GM12891 (cell line): ENCODE measurements at regions not wholly inside any gene's neighbourhood (a gene's known extent, or its start where the extent isn't known, plus 50 kb on each side); places are given as distances from the start of the nearest gene placed in this dataset.

Experiments used
- DNase-seq: peaks from one replicate; pipeline ENCODE4 v3.0.0; 2011; ENCODE audit warnings: low spot score; ENCODE audit not compliant: insufficient read length
- FAIRE-seq: peaks from 2 replicates; lab custom pipeline; 2011; peaks lifted over from hg19 to GRCh38; lab: Jason Lieb, UNC
- PAX5 ChIP-seq: IDR thresholded peaks from 2 replicates; pipeline ENCODE4 v1.6.1; 2011; ENCODE audit warnings: low read length, moderate library complexity, mild to moderate bottlenecking; ENCODE audit not compliant: insufficient read depth, severe bottlenecking
- POLR2A ChIP-seq: IDR thresholded peaks from 2 replicates; pipeline ENCODE4 v1.6.1; 2011; ENCODE audit warnings: low read depth, low read length, control low read depth
- POLR2AphosphoS5 ChIP-seq: IDR thresholded peaks from 2 replicates; pipeline ENCODE4 v1.6.1; 2011; ENCODE audit warnings: low read depth, low read length, control low read depth
- POU2F2 ChIP-seq: IDR thresholded peaks from 2 replicates; pipeline ENCODE4 v1.6.1; 2011; ENCODE audit warnings: low read depth, mild to moderate bottlenecking, control low read depth, low read length, moderate library complexity
- SPI1 ChIP-seq: IDR thresholded peaks from 2 replicates; pipeline ENCODE4 v1.6.1; 2011; ENCODE audit warnings: low read depth, low read length, control low read depth
- TAF1 ChIP-seq: IDR thresholded peaks from 2 replicates; pipeline ENCODE4 v1.6.1; 2011; ENCODE audit warnings: low read depth, low read length, control low read depth

DNA sequence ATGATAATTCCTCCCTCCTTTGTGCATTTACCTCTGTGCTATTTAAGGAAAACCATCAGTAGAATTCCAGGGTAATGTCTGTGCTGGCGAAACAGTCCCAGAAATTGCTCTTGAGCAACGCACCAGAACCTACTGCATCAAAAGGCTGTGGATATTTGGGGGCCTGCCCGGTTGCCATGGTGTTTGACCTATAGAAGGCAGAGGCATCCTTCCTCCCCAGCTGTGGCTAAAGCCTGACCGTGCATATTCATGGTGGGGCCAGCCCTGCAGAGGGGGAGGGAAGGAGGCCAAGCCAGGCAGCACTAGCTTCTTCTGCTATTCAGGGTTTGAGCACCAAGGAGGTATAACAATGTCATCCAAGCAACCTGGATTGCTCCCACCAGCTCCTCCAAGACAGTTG lies 215.0 kb upstream of the E2F8 start:
- TF ChIP-seq TAF1 (no peak), POLR2AphosphoS5 (no peak), POLR2A (no peak), POU2F2 (no peak), PAX5 (no peak), SPI1 (no peak)
- FAIRE-seq (no peak), DNase-seq (no peak)

DNA sequence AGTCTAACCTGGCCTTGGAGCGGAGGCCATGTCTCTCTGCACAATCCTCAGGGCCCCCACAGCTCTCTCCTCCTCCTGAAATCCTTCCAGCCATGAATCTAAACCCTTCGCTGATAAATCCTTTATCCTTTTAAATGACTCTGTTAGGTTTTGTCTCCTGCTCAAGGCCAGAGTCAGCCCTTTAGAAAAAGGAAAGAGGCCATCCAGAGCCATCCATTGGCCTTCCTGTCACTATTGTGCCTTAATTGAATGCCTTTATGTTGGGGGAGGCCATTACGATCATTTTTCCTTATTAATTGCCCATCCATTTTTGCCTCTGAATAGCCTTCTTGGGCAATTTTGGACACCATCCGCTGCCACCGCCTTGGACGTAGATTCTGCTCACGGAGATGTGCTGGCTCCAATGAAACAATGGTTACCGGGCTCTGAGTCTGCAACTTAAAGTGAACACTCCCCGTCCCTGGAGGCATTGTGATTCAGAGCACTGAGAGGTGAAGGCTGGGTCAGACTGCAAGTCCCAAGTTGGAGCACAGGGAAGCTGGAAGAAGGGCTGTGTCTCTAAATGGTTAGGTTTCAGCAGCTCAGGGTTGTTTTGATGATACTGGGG lies 213.0 kb upstream of the E2F8 start:
- DNase-seq, result no peak
- no peak for FAIRE-seq

DNA sequence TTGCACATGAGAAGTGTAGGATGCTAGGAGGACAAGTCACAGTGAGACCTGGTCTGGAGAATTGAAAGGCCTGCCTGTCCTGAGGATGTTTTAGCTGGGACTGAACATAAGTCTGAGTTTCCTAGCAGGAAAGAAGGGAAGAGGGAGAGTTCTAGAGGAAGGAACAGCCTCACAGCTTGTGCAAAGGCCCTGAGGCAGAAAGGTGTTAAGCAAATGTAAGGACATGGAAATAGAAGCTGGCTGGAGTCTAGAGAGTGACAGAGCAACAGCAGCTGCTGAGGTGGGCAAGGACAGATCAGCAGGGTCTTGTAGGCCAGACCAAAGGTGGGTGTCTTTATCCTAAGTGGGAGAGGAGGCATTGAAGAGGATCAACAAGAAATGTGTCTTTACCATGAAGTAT lies 210.9 kb upstream of the E2F8 start:
- DNase-seq (no peak), FAIRE-seq (no peak)
- TF ChIP-seq POU2F2 (no peak), POLR2A (no peak), PAX5 (no peak)

More for the DNA sequence above, 213.0 kb upstream of the E2F8 start:
- TF ChIP-seq POU2F2 (no peak), PAX5 (no peak), POLR2A (no peak), SPI1 (no peak), POLR2AphosphoS5 (no peak), TAF1 (no peak)

DNA sequence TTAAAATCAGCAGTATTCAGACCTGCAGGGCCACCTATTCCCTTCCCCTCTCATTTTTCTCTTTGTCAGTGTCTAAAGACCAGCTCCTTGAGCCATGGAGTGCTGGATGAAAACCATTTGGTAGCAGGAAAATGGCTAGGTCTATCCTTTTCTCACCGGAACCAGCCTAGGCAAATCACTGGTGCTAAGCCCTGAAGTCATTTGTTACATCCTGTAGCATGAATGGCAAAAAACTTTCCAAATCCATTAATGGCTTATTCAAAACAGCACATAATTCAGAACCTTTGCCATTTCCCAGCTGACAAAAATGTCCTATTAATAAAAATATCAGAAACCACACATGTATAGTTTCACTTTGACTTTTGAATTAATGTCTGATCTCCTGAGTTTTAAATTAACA lies 209.5 kb upstream of the E2F8 start:
- no peak for DNase-seq
- TF ChIP-seq TAF1 (no peak), POLR2A (no peak), SPI1 (no peak), PAX5 (no peak), POU2F2 (no peak), POLR2AphosphoS5 (no peak)
- no peak for FAIRE-seq

DNA sequence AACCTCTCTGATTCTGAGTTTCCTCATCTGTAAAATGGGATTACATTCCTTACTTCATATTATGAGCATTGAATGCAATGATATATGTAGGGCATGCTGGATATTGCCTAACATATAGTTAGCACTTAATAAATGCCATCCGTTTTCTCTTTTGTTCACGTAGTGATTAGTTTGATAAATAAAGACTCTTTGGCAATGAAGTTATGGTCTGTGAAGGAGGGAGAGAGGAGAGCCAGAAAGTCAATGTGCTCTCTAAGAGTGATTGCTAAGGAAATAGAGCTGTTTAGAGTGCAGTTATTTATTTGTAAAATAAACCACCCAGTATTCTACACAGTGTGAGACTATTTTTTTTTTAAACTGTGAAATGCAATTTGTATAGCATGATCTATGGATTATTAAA lies 207.9 kb upstream of the E2F8 start:
- TF ChIP-seq PAX5 (no peak), POU2F2 (no peak), POLR2AphosphoS5 (no peak)
- FAIRE-seq (no peak), DNase-seq (no peak)

DNA sequence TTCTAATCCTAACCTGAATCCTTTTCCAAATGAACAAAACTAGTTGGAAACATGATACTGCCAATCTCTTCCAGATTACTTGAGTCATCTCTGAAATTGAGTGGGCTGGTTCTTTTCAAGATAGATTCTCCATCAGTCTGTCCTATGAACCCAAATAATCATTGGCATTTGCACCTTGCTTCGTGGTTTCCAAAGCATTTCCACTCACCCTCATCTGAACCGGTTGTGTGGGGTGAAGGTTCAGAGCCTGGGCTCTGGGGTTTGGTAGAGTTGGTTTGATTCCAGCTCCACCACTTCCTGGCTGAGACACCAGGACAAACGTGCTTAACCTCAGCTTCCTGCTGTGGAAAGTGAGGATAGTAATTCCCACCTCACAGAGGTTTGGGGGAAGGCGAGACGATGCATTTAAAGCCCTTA lies 206.4 kb upstream of the E2F8 start:
- DNase-seq, result no peak
- no peak for FAIRE-seq

DNA sequence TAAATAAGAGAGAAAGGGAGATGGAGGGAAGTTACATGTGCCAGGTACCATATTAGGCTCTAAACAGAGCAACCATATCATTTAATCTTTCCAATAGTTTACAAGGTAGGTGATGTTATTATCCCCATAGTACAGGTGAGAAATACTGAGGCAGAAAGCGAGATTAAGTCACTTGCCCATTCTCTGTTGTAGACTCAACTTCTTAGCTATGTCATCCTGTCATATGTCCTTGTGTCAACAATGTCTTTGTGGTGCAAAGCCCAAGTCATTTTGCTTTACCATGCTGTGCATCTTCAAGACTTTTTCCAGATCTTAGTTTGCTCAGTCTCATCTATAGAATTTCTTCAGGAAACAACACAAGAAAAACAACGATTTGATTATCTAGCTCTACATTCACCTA lies 205.0 kb upstream of the E2F8 start:
- DNase-seq (no peak), FAIRE-seq (peak; percentile 47)
- TF ChIP-seq POU2F2 (no peak), TAF1 (no peak), POLR2A (no peak), PAX5 (no peak), POLR2AphosphoS5 (no peak), SPI1 (no peak)

More for the DNA sequence above, 206.4 kb upstream of the E2F8 start:
- TF ChIP-seq PAX5 (no peak), TAF1 (no peak), POU2F2 (no peak), SPI1 (no peak), POLR2A (no peak)

DNA sequence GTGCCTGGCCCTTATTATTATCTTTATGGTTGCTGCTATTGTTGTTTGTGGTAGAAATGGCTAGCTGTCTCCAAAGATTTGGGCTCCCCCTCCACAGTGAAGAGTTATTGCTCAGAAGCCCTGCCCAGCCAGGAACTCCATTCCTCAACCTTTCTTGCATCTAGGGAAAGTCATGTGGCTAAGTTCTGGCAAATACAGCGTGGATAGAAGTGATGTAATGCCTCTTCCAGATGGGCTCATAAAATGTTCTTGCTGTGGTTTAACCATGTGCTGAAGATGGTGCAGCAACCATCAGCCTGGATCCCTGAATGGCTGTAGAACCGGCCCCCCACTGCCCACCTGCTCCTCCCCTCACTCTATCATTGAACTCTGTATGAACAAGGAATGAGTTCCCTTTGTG lies 203.5 kb upstream of the E2F8 start:
- no peak for DNase-seq
- TF ChIP-seq SPI1 (no peak), POLR2AphosphoS5 (no peak), POU2F2 (no peak), PAX5 (no peak), POLR2A (no peak), TAF1 (no peak)
- no peak for FAIRE-seq

DNA sequence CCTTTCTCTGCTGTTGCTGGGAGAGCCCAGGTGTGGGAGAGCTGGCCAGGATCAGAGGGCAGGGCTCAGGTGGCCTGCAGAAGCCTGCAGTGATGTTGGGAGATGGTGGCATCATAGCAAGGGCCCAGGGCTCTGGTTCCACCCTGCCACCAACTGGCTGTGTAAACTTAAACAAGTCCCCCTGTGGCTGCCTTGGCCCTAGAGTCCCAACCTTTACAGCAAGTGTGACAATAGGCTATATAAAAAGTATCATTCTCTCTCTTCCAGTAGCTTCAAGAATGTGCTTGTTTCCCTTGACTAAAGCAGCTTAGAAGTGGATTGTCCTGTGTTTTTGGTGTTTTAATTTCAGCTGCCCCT lies 201.8 kb upstream of the E2F8 start:
- FAIRE-seq (no peak), DNase-seq (no peak)
- TF ChIP-seq SPI1 (no peak), PAX5 (no peak), TAF1 (no peak), POLR2AphosphoS5 (no peak), POU2F2 (no peak), POLR2A (no peak)

DNA sequence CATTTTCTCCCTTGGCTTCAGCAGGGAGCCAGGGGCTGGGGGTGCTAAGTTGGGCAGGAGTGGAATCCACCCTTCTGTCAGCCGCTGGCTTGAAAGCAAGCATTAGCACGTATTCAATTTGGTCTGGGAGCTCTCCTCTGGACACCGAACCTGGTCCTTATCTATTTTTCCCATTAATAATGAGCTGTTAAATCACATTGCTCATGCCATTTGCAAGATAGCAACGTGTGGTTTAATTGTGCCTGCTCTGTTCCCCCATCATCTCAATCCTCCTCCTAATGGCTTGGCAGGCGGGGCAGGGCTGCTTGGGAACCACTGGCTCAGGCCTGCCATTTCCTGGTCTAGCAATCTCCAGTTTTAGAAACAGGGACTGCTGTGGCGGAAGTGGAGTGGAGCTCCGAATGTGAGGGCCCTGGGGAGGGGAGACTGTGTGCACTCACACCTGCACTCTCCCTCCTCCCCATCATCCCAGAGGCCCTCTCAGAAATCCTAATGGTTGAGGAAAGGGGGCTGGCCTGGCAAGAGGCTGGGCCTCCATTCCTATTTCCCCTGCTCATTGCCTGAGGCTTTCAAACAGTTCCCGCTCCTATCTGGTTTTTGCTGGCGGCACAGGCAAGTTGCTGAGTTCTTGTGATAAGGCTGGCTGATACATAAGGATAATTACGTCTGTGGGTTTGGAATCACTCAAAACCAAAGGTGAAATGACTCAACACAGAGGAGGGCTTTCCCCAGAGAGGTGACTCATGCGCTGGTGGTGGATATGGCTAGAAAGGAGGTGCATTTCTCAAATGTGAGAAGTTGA lies 201.2 kb upstream of the E2F8 start:
- DNase-seq, result peak; percentile 34
- peak; percentile 88 for FAIRE-seq
- TF ChIP-seq POLR2AphosphoS5, result no peak
- peak; percentile 59; the same call in 1 of the 2 replicates for TF ChIP-seq POU2F2
- TF ChIP-seq PAX5, result no peak
- TF ChIP-seq TAF1, result no peak
- no peak for TF ChIP-seq POLR2A
- TF ChIP-seq SPI1, result no peak

DNA sequence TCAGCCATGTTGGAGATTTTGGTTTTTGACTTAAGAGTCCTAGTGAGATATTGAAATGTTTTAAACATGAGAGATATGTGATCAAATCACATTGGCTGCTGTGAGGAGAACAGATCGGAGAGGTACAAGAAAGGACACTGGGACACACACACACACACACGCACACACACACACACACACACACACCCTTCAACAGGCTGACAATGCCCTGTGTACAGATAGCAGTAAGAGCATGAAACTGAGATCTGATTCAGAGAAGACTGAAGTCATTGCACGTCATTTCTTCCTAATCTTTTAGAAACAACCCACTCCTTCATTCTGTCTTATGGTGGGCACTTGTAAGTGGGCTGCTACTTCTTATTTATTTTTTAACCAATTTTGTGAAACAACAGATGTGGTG lies 200.5 kb upstream of the E2F8 start:
- peak; percentile 35 for FAIRE-seq
- no peak for DNase-seq
- TF ChIP-seq POLR2A, result no peak
